Epidermal melanocyte (primary cell): ENCODE measurements at regions not wholly inside any gene's neighbourhood (a gene's known extent, or its start where the extent isn't known, plus 50 kb on each side); places are given as distances from the start of the nearest gene placed in this dataset.
"Not testable (repeated sequence)": the region's sequence is repeated elsewhere in the genome, so short reads cannot be mapped to it uniquely, and the experiment has no call there.

ENCODE experiments used
- DNase-seq: peaks from one replicate; pipeline ENCODE4 v3.0.0; 2011; ENCODE audit warnings: low spot score; ENCODE audit not compliant: insufficient read length

DNA sequence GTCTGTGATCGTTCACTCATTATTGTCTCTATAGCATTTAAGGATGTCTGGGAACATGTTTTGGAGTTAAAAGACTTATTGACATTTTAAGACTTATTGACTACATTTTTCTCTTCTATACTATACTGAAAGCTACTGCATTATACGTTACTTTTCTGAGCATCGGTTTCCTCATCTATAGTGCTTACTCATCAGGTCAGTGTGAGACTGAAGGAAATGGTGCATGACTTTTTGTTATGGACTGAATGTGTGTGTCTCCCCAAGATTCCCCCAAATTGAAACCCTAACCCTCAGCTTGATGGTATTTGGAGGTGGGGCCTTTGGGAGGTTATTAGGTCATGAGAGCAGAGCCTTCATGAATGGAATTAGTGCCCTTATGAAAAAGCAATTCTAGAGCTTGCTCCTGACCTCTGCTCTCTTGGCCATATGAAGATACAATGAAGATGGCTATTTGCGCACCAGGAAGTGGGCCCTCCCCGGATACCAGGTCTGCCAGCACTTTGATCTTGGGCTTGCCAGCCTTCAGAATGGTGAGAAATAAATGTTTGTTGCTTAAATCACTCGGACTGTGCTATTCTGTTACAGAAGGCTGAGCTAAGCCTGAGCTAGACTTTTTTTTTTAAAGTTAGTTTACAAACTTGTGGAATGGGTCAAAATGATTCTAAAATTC lies 243.7 kb upstream of the RREB1 start:
- no peak for DNase-seq

DNA sequence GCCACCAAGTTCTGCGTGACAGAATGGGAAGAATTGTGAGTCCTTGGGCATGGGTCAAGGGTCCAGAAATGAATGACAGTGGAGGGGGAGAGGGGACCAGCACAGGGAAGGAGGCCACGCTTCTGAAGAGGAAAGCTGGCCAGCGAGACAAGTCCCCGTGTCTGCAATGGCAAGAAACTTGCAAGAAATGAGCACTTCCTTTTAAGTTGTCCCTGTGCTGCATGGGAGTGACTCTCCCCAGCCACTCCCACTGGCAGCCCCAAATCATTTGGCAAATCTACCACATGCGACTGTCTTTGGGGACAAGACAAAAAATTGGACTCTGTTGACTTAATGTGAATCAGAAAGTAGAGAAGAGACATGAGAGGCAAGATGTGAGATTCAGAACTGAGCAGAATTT lies 242.2 kb upstream of the RREB1 start:
- no peak for DNase-seq

DNA sequence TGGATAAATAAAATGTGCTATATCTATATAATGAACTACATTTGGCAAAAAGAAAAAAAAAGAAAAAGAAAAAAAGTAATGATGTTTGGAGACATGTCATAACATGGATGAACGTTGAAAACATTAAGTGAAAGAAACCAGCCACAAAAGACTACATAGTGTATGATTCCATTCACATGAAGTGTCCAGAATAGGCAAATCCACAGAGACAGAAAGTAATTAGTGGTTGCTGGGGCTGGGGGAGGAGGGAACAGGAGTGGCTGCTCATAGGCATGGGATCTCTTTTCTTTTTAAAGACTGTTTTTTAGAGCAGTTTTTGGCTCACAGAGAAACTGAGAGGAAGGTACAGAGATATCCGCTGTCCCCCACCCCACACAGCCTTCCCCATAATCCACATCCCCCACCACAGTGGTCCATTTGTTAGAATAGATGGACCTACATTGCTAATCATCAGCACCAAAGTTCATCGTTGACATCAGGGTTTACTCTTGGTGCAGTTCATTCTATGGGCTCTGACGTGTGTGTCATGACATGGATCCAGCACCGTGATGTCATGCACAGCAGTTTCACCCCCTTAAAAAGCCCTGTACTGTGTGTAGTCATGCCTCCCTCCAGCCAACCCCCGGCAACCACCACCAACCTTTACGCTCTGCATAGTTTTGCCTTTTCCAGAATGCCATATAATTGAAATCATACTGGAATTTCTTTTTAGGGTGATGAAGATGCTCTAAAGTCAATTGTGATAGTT lies 240.9 kb upstream of the RREB1 start:
- DNase-seq = no peak

DNA sequence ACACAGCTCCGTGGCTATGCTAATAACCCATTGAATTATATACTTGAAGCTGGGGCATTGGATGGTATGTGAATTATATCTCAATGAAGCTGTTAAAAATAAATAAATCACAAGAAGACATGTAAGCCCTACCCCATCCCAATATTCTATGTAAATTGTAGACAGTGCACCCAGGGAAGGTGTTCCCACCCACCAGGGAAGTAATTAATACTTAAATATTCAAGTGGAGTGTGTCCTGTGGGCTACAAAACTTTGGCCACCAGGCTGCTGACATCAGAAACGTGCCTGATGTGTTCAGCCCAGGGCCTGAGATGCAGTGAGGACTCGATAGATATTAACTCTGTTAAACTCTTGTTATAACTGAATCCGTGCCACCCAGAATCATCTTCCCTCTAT lies 240.4 kb upstream of the RREB1 start:
- no peak for DNase-seq

DNA sequence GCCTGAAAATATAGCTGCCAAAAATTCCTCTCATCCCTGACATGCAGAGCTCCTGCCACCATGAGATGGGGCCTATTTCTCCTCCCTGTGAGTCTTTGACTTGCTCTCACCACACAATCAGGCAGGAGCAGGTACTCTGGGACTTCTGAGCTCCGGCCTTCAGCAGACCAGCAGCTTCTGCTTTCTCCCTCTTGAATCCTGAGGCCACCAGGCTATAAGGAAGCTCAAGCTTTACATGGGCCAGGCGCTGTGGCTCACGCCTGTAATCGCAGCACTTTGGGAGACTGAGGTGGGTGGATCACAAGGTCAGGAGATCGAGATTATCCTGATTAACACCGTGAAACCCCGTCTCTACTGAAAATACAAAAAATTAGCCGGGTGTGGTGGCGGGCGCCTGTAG lies 238.7 kb upstream of the RREB1 start:
- DNase-seq = no peak

DNA sequence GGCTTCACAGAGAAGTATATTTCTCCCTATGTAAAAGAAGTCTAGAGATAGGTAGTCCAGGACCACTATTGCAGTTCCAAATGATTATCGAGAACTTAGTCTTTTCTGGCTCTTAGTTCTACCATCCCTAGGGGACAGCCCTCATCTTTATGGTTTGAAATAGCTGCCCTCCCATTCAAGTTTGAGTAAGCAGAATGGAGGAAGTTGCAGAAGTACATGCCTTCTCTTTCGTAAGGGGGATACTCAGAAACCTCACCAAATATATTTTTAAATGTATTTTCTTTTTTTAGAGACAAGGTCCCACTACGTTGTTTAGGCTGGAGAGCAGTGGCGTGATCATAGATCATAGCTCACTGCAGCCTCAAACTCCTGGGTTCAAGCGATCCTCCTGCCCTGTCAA lies 236.8 kb upstream of the RREB1 start:
- DNase-seq = no peak

DNA sequence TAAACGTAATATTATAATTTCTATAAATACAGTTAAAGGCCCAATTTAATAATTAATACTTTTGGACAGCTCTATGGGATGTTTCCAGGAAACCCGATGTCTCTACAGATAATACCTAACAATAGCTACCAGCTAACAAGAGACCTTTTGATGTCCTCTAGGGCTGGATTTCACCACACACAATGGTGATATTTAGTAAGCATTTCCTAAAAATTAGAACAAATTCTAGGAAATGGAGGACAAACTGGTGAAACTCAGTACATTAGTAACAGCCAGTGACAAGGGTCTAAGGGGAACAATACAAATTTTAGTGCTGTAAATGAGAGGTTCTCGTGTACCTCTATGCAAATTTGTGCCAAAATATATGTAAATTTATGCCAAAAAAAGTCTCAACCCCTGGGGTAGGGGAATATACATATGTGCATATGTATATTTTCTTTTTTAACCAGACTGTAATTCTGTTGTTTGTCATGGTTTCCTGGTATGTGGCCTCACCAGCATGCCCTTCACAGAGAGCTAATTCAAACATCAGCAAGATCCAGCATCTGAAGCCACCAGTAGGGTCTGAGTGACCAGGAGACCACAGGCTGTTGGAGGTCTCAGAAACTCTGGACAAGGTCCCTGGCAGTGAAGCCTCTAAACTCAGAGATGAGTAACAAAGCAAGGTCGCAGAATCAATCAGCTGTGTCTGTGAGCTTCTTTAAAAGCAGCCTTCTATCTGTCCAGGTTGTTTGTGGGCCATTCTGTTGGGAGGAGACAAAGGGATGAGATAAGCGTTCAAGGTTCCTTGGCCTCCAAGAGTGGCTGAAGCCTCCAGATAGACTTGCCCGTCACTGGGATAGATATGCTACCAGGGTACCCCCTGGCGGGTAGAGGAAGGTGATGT lies 235.1 kb upstream of the RREB1 start:
- no peak for DNase-seq

DNA sequence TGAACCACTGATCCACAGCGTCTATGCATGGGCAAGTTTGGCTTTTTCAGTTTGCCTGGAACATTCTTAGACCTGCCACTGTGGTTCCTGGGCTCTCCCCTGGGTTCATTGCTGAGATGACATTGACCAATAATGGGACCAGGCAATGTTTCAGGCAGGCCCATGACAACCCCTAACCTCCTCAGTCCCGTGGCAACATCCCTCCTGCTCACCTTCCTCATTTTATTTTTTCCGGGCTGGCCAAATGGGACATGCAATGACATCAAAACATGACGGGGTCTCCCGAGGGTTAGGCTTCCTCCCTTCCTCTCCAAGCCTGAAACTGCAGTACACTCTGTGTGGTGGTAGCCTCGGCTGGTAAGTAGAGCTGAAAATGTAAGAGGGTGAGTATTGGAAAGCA lies 234.0 kb upstream of the RREB1 start:
- no peak for DNase-seq

DNA sequence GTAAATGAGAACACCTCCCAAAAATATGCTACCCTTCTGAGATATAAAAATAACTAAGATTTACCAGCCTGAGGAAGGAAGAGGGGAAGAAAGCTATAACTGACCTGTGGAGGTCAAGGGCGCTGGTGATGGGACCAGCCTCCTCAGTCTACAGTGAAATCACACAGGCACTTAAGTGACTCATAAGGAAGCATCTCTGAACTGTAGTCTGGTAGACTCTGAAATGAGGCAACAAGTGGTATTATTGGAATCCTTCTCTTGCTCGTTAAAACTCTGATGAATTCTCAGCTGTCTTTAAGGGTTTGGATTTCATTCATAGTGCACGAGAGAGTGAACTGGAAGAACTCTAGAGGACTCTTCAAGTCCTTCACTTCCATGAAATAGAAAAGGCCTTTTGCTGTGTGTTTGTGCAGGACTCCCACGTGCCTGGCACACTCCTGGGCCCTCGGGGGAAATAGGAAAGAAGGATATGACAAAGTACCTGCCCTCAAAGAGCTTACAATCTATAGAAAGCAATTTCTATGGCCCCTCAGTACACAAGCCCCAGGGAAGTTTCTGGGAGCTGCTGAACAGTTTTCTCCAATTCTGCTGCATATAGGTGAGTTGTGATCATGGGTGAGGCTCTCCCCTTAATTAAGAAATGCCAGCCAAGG lies 231.8 kb upstream of the RREB1 start:
- peak; percentile 68 for DNase-seq

DNA sequence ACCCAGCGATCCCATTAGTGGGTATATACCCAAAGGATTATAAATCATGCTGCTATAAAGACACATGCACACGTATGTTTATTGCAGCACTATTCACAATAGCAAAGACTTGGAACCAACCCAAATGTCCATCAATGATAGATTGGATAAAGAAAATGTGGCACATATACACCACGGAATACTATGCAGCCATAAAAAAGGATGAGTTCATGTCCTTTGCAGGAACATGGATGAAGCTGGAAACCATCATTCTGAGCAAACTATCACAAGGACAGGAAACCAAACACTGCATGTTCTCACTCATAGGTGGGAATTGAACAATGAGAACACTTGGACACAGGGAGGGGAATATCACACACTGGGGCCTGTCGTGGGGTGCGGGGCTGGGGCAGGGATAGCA lies 230.0 kb upstream of the RREB1 start:
- DNase-seq = not testable (repeated sequence)

DNA sequence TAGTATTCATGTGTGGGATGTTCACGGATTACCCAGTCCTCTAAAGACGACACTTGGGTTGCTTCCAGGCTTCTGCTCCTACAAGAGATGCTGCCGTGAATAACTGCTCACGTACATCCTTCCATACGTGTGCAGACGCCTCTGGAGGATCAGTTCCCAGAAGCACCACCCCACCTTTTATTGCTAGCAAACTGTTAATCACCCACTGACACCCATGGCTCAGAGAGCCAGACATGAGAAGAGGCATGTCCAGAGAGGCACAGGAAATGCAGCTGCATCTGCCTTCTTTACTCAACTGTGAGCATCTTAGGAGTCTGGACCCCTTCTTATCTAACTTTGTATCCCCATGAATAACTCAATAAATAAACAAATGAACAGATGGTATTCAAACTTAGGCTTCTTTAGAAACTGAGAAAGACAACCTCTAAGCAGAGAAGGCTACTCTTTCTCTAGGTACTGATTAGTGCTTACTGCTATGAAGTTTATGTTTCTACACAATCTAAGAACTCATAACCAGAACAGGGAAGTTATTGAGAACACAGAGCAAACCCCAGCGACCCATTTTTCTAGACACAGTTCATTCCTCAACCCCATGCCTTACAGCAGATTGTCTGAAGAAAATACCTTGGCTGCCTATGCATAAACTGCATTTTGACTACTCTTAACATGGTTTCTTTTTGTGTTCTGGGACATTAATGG lies 228.7 kb upstream of the RREB1 start:
- no peak for DNase-seq

DNA sequence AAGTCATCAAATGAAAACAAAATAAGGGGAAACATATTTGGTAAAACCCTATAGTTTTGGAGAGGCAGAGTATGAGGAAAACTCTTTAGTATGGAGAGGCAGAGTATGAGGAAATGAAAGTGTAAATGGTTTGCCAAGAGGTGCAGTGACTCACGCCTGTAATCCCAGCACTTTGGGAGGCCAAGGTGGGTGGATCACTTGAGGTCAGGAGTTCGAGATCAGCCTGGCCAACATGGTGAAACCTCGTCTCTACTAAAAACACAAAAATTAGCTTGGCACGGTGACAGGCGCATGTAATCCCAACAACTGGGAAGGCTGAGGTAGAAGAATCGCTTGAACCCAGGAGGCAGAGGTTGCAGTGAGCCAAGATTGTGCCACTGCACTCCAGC lies 228.2 kb upstream of the RREB1 start:
- DNase-seq = not testable (repeated sequence)

DNA sequence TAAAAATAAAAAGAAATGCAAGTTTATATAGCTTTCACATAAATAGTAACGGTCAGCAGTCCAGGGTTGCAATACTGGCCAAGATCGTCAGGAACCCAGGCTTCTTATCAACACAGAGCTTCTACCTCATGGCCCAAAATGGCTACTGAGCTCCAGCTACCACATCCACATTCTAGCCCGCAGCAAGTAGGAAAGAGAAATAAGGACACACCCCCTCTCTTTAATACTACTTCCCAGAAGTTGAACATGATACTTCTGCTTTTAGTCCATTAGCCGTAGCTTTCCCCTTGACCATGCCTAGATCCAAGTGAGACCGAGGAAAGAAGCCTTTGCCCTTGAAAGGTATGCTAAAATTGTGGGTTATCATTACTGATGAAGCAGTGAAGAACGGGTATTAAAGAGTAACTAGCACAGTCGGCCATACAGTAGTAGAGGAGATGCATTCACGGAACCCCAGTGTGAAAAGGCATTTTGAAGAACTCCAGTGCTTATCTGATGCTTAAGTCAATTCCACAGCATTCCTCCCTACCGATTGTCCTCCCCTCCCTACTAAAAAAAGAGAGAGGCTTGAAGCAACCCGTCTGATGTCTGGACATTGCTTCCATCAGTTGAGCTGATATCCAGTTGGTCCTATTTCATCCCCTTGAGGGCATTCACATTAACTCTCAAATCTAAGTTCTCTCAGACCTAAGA lies 226.9 kb upstream of the RREB1 start:
- DNase-seq = no peak

DNA sequence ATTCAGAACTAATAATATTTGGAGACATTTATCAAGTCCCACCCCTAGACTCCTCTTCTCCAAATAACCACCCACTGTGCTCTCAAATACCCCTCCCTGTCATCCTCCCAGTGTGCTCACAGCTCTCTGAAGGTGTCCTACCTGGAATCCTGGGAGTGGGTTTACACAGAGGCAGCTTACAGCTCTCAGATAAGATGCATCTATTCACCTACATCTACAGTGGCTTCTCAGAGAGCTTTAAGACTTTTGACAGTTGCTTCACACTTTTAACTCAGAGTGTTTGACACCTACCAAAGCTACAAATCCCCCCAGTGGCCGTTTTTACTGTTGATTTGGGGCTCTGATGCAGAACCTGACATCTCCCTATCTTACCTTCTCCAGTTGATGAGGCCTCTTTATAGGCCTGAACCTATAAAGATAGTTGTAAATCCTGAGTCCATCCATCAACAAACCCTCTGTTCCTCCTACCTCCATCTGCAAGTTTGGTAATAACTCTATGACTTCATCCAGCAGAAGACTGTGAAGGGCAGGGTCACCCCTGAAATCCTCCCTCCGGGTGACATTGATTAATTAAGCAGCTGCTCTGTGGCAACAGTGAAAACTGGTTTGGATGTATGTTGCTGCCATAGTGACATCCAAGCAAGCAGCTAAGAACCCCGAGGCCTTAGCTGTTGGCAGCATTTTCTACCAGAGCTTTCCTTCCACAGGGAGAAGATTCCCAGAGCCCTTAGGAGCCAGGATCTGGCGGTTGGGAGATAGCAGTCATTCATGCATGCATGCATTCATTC lies 226.1 kb upstream of the RREB1 start:
- no peak for DNase-seq

DNA sequence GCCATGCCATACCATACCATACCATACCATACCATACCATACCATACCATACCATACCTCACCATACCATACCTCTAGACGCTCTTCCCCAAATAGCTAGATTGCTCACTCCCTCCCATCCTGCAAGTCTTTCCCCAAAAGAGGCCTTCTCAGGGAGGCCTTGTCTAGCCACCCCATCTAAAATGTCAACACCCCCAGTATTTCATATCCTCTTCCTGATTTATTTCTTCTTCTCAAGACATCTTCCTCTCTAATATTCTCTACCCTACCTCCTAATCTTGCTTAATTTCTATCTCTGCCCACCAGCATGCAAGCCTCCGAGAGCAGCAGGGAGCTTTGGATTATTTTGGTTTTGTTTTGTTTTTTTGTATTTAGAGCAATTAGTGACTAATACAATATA lies 225.2 kb upstream of the RREB1 start:
- no peak for DNase-seq

DNA sequence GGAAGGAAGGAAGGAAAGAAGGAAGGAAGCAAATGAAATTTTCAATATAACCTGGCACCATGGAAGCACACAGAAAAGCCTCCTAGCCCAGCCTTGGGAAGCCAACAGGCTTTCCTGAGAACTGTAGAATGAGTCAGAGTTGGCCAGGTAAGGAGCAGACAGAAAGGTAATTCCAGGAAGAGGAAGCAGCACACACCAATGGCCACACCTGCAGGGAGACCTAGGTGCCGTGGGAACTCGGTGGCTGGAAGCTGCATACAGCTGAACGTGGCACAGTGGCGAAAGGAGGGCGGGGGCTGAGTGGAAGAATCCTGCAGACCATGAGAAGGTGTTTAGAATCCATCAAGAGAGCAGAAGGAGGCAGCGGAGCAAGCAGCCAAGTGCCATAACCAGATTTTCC lies 224.8 kb upstream of the RREB1 start:
- no peak for DNase-seq

DNA sequence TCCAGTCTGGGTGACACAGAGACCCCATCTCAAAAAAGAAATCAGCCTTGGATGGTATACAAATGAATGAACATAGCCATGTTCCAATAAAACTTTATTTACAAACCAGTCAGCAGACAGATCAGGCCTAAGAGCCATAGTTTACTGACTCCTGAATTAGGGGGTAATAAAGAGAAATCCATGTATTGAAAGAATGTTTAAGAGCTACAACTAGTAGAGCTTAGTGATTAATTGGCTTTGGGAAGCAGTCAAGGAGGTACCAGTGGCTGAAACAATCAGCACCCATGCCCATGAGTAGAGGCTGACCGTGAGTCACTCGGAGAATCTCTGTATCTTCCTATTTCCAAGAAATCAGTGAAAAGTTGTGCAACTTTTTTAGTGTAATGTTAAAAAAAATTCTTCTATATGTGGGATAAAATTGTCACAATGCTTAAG lies 223.6 kb upstream of the RREB1 start:
- DNase-seq = no peak

DNA sequence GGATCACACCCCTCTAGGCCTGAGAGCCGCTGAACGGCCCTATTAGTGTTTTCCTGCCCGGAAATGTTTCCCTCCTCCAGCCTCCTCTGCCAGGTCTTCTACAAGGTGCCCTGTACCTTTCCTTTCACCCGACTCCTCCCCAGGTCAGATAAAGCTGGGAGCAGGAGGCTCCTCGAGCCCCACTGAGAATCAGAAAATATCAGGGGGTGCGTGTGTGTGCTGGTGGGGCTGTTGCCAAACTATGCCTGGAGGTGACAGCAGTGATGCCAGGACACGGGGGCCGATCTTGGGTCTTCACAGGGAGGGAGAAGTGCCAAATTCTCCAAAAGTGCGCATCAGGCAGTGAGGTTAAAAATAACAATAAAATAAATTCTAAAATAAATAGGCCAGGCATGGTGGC lies 222.8 kb upstream of the RREB1 start:
- no peak for DNase-seq

DNA sequence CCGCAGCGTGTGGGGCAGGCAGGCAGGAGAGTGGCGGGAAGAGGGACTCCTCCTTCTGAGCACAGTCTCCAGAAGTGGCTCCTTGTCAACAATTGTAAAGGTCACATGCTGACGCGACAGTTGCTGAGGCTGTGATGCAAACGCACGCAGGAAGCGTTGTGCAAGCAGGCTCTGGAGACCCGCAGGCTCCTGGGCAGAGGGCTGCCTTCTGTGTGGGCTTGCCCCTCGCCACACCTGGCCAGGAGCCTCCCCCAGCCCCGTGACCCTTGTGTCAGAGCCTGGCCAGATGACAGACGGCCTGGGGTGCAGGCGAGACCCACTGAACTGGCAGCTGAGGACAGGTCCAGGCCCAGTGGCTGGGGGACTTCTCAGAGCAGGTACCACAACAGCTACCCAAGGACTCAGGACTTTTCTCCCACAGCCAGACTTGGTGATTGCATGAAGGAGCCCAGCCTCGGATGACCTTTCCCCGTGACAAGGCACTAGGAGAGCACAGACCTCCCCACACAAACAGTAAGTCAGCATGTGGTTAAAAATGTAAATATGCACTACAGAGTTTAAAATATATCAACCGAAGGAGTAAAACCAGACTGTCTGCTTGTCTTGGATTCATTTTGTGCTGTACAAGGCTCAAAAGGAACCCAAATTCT lies 222.1 kb upstream of the RREB1 start:
- no peak for DNase-seq
